ENCODE measurements at regions not wholly inside any gene's neighbourhood (a gene's known extent, or its start where the extent isn't known, plus 50 kb on each side); places are given as distances from the start of the nearest gene placed in this dataset.
"Not testable (repeated sequence)": the region's sequence is repeated elsewhere in the genome, so short reads cannot be mapped to it uniquely, and the experiment has no call there.

DNA sequence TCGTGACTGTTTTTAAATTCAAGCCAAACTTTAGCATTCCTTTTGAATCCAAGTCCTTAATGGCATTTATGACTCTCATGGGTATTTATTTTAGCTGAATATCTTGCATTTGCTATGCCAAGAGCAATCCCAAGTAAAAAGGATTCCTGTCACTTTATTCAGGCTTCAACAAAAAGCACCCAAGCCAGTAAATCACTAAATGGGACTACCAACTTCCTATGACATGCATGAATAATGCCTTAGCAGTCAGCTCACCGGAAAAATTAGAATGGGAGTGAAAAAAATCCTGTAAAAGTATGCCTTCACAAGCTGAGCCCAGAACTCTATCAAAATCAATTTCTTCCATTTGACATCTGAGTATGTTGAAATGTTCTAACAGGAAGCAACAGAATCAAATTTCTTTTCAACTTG is 1297.9 kb downstream of the ROBO2 start:
- Histone ChIP-seq H3K9me3 (ENCODE audit: low read depth) (no peaks in the 10 kb centered on the region), H3K27me3 (no peaks in the 10 kb centered on the region), H3K27ac (no peak overlapping the region), H3K4me1 (ENCODE audit: low read depth) (no peaks in the 10 kb centered on the region), H3K4me3 (no peak overlapping the region), H3K36me3 (no peaks in the 10 kb centered on the region)
- DNase-seq (ENCODE audit: low read depth in 1 of 2, low spot score in 1 of 2), result no peak
- TF ChIP-seq, protein P1, sequence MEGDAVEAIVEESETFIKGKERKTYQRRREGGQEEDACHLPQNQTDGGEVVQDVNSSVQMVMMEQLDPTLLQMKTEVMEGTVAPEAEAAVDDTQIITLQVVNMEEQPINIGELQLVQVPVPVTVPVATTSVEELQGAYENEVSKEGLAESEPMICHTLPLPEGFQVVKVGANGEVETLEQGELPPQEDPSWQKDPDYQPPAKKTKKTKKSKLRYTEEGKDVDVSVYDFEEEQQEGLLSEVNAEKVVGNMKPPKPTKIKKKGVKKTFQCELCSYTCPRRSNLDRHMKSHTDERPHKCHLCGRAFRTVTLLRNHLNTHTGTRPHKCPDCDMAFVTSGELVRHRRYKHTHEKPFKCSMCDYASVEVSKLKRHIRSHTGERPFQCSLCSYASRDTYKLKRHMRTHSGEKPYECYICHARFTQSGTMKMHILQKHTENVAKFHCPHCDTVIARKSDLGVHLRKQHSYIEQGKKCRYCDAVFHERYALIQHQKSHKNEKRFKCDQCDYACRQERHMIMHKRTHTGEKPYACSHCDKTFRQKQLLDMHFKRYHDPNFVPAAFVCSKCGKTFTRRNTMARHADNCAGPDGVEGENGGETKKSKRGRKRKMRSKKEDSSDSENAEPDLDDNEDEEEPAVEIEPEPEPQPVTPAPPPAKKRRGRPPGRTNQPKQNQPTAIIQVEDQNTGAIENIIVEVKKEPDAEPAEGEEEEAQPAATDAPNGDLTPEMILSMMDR (IDR thresholded peaks at IDR 0.05; ENCODE audit: low read depth, low read length), result no peak

DNA sequence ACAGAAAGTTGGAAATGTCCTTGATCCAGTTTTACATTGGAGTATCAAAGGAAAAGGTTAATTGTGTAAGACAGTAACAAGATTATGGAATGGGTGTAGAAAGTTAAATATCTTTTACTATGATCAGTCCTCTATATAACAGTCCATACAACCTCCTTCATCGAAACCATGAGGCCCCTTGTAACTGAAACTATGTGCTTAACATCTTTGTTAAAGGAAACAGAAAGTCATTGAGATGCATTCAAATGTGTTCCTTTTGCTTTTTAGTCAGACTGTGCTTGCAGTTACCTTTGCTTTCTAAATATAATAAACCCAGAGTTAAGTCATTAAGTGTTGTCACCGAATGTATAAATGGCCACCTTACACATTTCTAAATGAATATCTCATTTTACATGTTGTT is 1298.5 kb downstream of the ROBO2 start:
- Histone ChIP-seq H3K4me1 (ENCODE audit: low read depth) (no peaks in the 10 kb centered on the region), H3K4me3 (no peak overlapping the region), H3K36me3 (no peaks in the 10 kb centered on the region), H3K27me3 (no peaks in the 10 kb centered on the region), H3K9me3 (ENCODE audit: low read depth) (no peaks in the 10 kb centered on the region), H3K27ac (no peak overlapping the region)
- TF ChIP-seq, protein P1 (IDR thresholded peaks at IDR 0.05; ENCODE audit: low read depth, low read length), result no peak
- no peak for DNase-seq (ENCODE audit: low read depth in 1 of 2, low spot score in 1 of 2)

DNA sequence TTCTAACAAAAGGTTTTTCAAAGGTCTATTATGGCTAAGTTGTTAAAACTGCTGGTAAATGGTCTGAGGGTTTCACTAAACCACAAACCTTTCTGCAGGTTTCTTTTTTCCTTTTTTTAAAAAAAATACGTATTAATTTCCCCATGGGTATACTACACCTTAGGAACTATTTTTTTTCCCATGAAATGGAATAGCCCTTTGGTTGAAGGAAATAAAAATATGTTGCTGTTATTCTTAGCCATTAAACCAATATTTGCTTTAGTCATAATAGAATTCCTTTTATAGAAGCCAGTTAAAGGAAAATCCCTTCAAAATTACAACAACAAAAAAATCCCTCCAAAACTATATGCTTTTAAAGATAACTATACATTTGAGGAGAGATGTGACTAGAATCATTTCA is 1303.3 kb downstream of the ROBO2 start:
- H3K4me1 ChIP-seq (ENCODE audit: low read depth), result no peaks in the 10 kb centered on the region
- H3K36me3 ChIP-seq, result no peaks in the 10 kb centered on the region
- H3K4me3 ChIP-seq, result no peak overlapping the region
- TF ChIP-seq, protein P1 (IDR thresholded peaks at IDR 0.05; ENCODE audit: low read depth, low read length), result no peak
- no peak for DNase-seq (ENCODE audit: low read depth in 1 of 2, low spot score in 1 of 2)
- no peaks in the 10 kb centered on the region for H3K9me3 ChIP-seq (ENCODE audit: low read depth)
- H3K27me3 ChIP-seq, result no peaks in the 10 kb centered on the region
- H3K27ac ChIP-seq, result no peak overlapping the region

DNA sequence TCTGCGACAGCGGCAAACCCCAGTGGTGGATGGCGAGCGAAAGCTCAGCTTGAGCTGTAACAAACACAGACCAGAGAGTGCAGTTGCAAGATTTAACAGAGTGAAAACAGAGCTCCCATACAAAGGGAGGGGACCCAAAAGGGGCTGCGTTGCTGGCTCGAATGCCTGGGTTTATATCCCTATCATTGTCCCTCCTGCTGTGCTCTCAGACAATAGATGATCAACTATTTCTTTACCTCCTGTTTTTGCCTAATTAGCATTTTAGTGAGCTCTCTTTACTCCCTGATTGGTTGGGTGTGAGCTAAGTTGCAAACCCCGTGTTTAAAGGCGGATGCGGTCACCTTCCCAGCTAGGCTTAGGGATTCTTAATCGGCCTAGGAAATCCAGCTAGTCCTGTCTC is 1304.4 kb downstream of the ROBO2 start:
- H3K4me3 ChIP-seq; H3K27ac ChIP-seq; DNase-seq (ENCODE audit: low read depth in 1 of 2, low spot score in 1 of 2): not testable (repeated sequence)

DNA sequence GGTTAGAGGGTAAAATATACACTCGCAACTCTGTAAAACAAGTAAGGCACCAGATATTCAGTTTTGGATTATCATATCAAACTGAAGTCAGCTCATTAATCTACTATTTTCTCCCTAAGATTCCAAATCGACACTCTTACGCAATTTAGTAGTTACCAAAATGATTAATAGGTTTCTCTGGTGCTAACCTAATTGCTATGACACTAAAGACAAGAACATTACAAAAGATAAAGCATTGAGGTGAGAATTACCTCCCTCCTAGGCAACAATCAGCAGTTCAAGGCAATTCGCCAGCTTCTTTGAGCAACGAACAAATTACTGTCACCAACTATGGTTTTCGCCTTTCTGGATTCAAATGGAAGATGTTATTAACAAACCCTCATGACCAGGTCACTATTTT is 1305.0 kb downstream of the ROBO2 start:
- no peak overlapping the region for H3K4me3 ChIP-seq
- H3K27me3 ChIP-seq, result no peaks in the 10 kb centered on the region
- TF ChIP-seq, protein P1 (IDR thresholded peaks at IDR 0.05; ENCODE audit: low read depth, low read length), result no peak
- DNase-seq (ENCODE audit: low read depth in 1 of 2, low spot score in 1 of 2), result no peak
- no peaks in the 10 kb centered on the region for H3K9me3 ChIP-seq (ENCODE audit: low read depth)
- H3K27ac ChIP-seq, result no peak overlapping the region
- no peaks in the 10 kb centered on the region for H3K4me1 ChIP-seq (ENCODE audit: low read depth)
- no peaks in the 10 kb centered on the region for H3K36me3 ChIP-seq

More for the DNA sequence above, 1304.4 kb downstream of the ROBO2 start:
- H3K9me3 ChIP-seq (ENCODE audit: low read depth); H3K36me3 ChIP-seq; H3K27me3 ChIP-seq; H3K4me1 ChIP-seq (ENCODE audit: low read depth): not testable (repeated sequence)

DNA sequence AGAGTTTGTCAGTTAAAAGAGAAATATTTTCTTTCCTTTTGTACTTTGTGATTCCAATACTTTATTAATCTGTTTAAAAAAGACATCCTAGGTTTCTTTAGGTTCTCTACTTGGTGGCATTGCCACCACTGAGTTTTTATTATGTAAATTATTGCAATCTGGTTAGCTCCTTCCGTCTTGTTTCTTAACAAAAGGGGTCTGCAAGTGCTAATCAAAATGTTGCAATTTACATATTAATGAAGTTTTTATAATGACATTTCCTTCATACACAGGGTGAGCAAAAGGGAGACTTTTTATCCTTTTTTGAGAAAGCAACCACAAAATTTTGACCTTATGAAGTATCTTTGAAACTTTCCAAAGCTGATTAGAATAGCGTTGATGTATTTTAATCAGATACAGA is 1307.3 kb downstream of the ROBO2 start:
- no peaks in the 10 kb centered on the region for H3K36me3 ChIP-seq
- no peaks in the 10 kb centered on the region for H3K27me3 ChIP-seq
- peaks cover 7% of the 10 kb centered on the region for H3K4me1 ChIP-seq (ENCODE audit: low read depth)
- TF ChIP-seq, protein P1 (IDR thresholded peaks at IDR 0.05; ENCODE audit: low read depth, low read length), result no peak
- DNase-seq (ENCODE audit: low read depth in 1 of 2, low spot score in 1 of 2), result no peak
- H3K9me3 ChIP-seq (ENCODE audit: low read depth), result no peaks in the 10 kb centered on the region
- H3K27ac ChIP-seq, result no peak overlapping the region
- H3K4me3 ChIP-seq, result no peak overlapping the region

Measured in cardiac muscle cell (in vitro differentiated cells and primary cell).